ENCODE measurements at regions not wholly inside any gene's neighbourhood (a gene's known extent, or its start where the extent isn't known, plus 50 kb on each side); places are given as distances from the start of the nearest gene placed in this dataset.

GRCh38 chr12:67116134-67116533 is 153.0 kb upstream of the CAND1 start:
- Histone ChIP-seq H3K36me3 (ENCODE audit: insufficient read depth) (no peaks in the 10 kb centered on the region), H3K4me2 (no peak overlapping the region), H2AFZ (no peak overlapping the region), H4K20me1 (replicated peaks; ENCODE audit: insufficient read depth) (no peaks in the 10 kb centered on the region), H3K27me3 (ENCODE audit: insufficient read depth) (no peaks in the 10 kb centered on the region), H3K4me3 (no peak overlapping the region), H3K79me2 (replicated peaks; ENCODE audit: insufficient read depth) (no peaks in the 10 kb centered on the region), H3F3A (replicated peaks; ENCODE audit: low read depth) (no peaks in the 10 kb centered on the region), H3K9me2 (ENCODE audit: insufficient read depth) (no peaks in the 10 kb centered on the region), H3K4me1 (ENCODE audit: insufficient read depth) (no peaks in the 10 kb centered on the region; the same call in 1 of the 2 replicates), H3K27ac (ENCODE audit: low read depth) (no peak overlapping the region)
- Mint-ChIP-seq H3K27me3 (ENCODE audit: insufficient read depth, low read depth, poor library complexity) (no peaks in the 10 kb centered on the region), H3K36me3 (ENCODE audit: low read depth) (no peaks in the 10 kb centered on the region), H3K4me1 (no peaks in the 10 kb centered on the region; the same call in 2 of the 3 replicates), H3K9me3 (no peaks in the 10 kb centered on the region), H3K4me3 (no peak overlapping the region), H3K27ac (no peak overlapping the region)
- ATAC-seq (no peak), DNase-seq (ENCODE audit: low spot score) (no peak)
- no peak for TF ChIP-seq JUNB (IDR thresholded peaks at IDR 0.05; ENCODE audit: unreplicated experiment)
- no peak for TF ChIP-seq EZH2phosphoT487 (IDR thresholded peaks at IDR 0.05; ENCODE audit: unreplicated experiment)
- TF ChIP-seq REST (IDR thresholded peaks at IDR 0.05; ENCODE audit: unreplicated experiment): no peak
- TF ChIP-seq STAT1 (IDR thresholded peaks at IDR 0.05; ENCODE audit: unreplicated experiment): no peak
- no peak for TF ChIP-seq POLR2AphosphoS5 (IDR thresholded peaks at IDR 0.05; ENCODE audit: low read depth)
- TF ChIP-seq ETS1 (IDR thresholded peaks at IDR 0.05): no peak
- no peak for TF ChIP-seq CTCF (conservative IDR thresholded peaks at IDR 0.05; ENCODE audit: low read depth in 2 of 2)
- no peak for TF ChIP-seq ZNF114 (CRISPR knock-in tag; IDR thresholded peaks at IDR 0.05)
- TF ChIP-seq EZH2 (IDR thresholded peaks at IDR 0.05; ENCODE audit: low read depth, unreplicated experiment): no peak
- no peak for TF ChIP-seq ZNF331 (CRISPR knock-in tag; IDR thresholded peaks at IDR 0.05; ENCODE audit: low read depth)
- no peak for TF ChIP-seq ZNF462 (CRISPR knock-in tag; IDR thresholded peaks at IDR 0.05)
- no peak for TF ChIP-seq CREB1 (CRISPR knock-in tag; IDR thresholded peaks at IDR 0.05; ENCODE audit: low read depth)
- no peak for TF ChIP-seq NANOG (IDR thresholded peaks at IDR 0.05; ENCODE audit: borderline replicate concordance)
